Activated naive CD4-positive, alpha-beta T cell treated with anti-CD3 and anti-CD28 coated beads for 36 hours (primary cell): ENCODE measurements at regions not wholly inside any gene's neighbourhood (a gene's known extent, or its start where the extent isn't known, plus 50 kb on each side); places are given as distances from the start of the nearest gene placed in this dataset.

Source experiments
- CTCF ChIA-PET: fragments of 350-600 bp; sonication (Branson Sonifier 250); formaldehyde crosslinking; loops from one replicate; lab custom pipeline; 2021; ENCODE audit warnings: antibody characterized with exemption; lab: Charles Lee
- DNase-seq: peaks from one replicate; pipeline ENCODE4 v3.0.0-alpha.2; 2020
- H3K27ac Mint-ChIP-seq: one replicate; pipeline ENCODE4 v1.8.0; 2021; ENCODE audit warnings: mild to moderate bottlenecking, mixed read lengths
- H3K27me3 Mint-ChIP-seq: one replicate; pipeline ENCODE4 v1.8.0; 2021; ENCODE audit warnings: low read depth, mixed read lengths
- H3K36me3 Mint-ChIP-seq: one replicate; pipeline ENCODE4 v1.8.0; 2021; ENCODE audit warnings: low read depth, mixed read lengths
- H3K4me1 Mint-ChIP-seq: one replicate; pipeline ENCODE4 v1.8.0; 2021; ENCODE audit warnings: low read depth, mixed read lengths
- H3K4me3 Mint-ChIP-seq: one replicate; pipeline ENCODE4 v1.8.0; 2021; ENCODE audit warnings: mild to moderate bottlenecking, moderate library complexity, mixed read lengths
- H3K9me3 Mint-ChIP-seq: one replicate; pipeline ENCODE4 v1.8.0; 2021; ENCODE audit warnings: mixed read lengths
- intact Hi-C: fragments of 100-400 bp; cut with micrococcal nuclease; formaldehyde crosslinking; loops from one replicate; pipeline ENCODE4 v1.15.1; 2023

- CTCF ChIA-PET = no interaction called here
- Mint-ChIP-seq H3K4me3 (no peak overlapping the region), H3K4me1 (no peaks in the 10 kb centered on the region), H3K27me3 (no peaks in the 10 kb centered on the region), H3K27ac (no peak overlapping the region), H3K36me3 (no peaks in the 10 kb centered on the region), H3K9me3 (no peaks in the 10 kb centered on the region)
- no peak for DNase-seq
- intact Hi-C loops = no loop called here
Measured at GRCh38 chr20:56875803-56876202, 246.7 kb downstream of the TFAP2C start.

- DNase-seq = no peak
- no peaks in the 10 kb centered on the region for H3K36me3 Mint-ChIP-seq
- H3K4me3 Mint-ChIP-seq = no peak overlapping the region
- no peaks in the 10 kb centered on the region for H3K27me3 Mint-ChIP-seq
- no peak overlapping the region for H3K27ac Mint-ChIP-seq
- CTCF ChIA-PET = no interaction called here
- intact Hi-C loops = no loop called here
- H3K4me1 Mint-ChIP-seq = no peaks in the 10 kb centered on the region
- H3K9me3 Mint-ChIP-seq = no peaks in the 10 kb centered on the region
Measured at GRCh38 chr20:56885521-56885920, 256.4 kb downstream of the TFAP2C start.

GRCh38 chr20:56890011-56890410 lies 260.9 kb downstream of the TFAP2C start:
- CTCF ChIA-PET = interaction anchor here (1.0 kb wide), 1 partner anchor 161 kb away, joined by 3 read pairs; no protein-coding TSS in a partner anchor
- H3K36me3 Mint-ChIP-seq = no peaks in the 10 kb centered on the region
- no peak for DNase-seq
- intact Hi-C loops = no loop called here
- no peaks in the 10 kb centered on the region for H3K27me3 Mint-ChIP-seq
- H3K4me1 Mint-ChIP-seq = peaks cover 8% of the 10 kb centered on the region
- H3K4me3 Mint-ChIP-seq = no peak overlapping the region
- H3K27ac Mint-ChIP-seq = no peak overlapping the region
- H3K9me3 Mint-ChIP-seq = peaks cover 1% of the 10 kb centered on the region

- H3K4me3 Mint-ChIP-seq = no peak overlapping the region
- peaks cover 8% of the 10 kb centered on the region for H3K4me1 Mint-ChIP-seq
- intact Hi-C loops = no loop called here
- H3K27me3 Mint-ChIP-seq = no peaks in the 10 kb centered on the region
- peaks cover 1% of the 10 kb centered on the region for H3K9me3 Mint-ChIP-seq
- CTCF ChIA-PET = no interaction called here
- no peaks in the 10 kb centered on the region for H3K36me3 Mint-ChIP-seq
- peak; percentile 67 for DNase-seq
- no peak overlapping the region for H3K27ac Mint-ChIP-seq
Measured at GRCh38 chr20:56893226-56893917, 264.3 kb downstream of the TFAP2C start.

- Mint-ChIP-seq H3K4me1 (peaks cover 8% of the 10 kb centered on the region), H3K9me3 (peaks cover 8% of the 10 kb centered on the region), H3K4me3 (no peak overlapping the region), H3K27me3 (peaks cover 4% of the 10 kb centered on the region), H3K36me3 (no peaks in the 10 kb centered on the region), H3K27ac (no peak overlapping the region)
- no peak for DNase-seq
- intact Hi-C loops = no loop called here
- CTCF ChIA-PET = no interaction called here
Measured at GRCh38 chr20:56896447-56896846, 267.3 kb downstream of the TFAP2C start.

- Mint-ChIP-seq H3K27ac (no peak overlapping the region), H3K9me3 (peaks cover 8% of the 10 kb centered on the region), H3K4me3 (no peak overlapping the region), H3K27me3 (peaks cover 4% of the 10 kb centered on the region), H3K36me3 (no peaks in the 10 kb centered on the region), H3K4me1 (peaks cover 8% of the 10 kb centered on the region)
- DNase-seq = no peak
- CTCF ChIA-PET = no interaction called here
- intact Hi-C loops = no loop called here
Measured at GRCh38 chr20:56897318-56897957, 268.3 kb downstream of the TFAP2C start.

- Mint-ChIP-seq H3K4me3 (no peak overlapping the region), H3K9me3 (peaks cover 7% of the 10 kb centered on the region), H3K27ac (no peak overlapping the region), H3K4me1 (peaks cover 8% of the 10 kb centered on the region), H3K27me3 (peaks cover 4% of the 10 kb centered on the region), H3K36me3 (no peaks in the 10 kb centered on the region)
- intact Hi-C loops = no loop called here
- CTCF ChIA-PET = interaction anchor here (0.7 kb wide), 1 partner anchor 583 kb away, joined by 3 read pairs; no protein-coding TSS in a partner anchor
- no peak for DNase-seq
Measured at GRCh38 chr20:56897958-56898349, 268.8 kb downstream of the TFAP2C start.

- intact Hi-C loops = no loop called here
- H3K36me3 Mint-ChIP-seq = no peaks in the 10 kb centered on the region
- no peak for DNase-seq
- peaks cover 2% of the 10 kb centered on the region for H3K4me1 Mint-ChIP-seq
- H3K9me3 Mint-ChIP-seq = peaks cover 7% of the 10 kb centered on the region
- H3K27me3 Mint-ChIP-seq = peaks cover 4% of the 10 kb centered on the region
- no peak overlapping the region for H3K27ac Mint-ChIP-seq
- no peak overlapping the region for H3K4me3 Mint-ChIP-seq
- CTCF ChIA-PET = no interaction called here
Measured at GRCh38 chr20:56899506-56899905, 270.4 kb downstream of the TFAP2C start.

GRCh38 chr20:56900252-56900651 lies 271.1 kb downstream of the TFAP2C start:
- CTCF ChIA-PET = no interaction called here
- Mint-ChIP-seq H3K4me1 (no peaks in the 10 kb centered on the region), H3K4me3 (no peak overlapping the region), H3K27me3 (peaks cover 4% of the 10 kb centered on the region), H3K27ac (no peak overlapping the region), H3K36me3 (no peaks in the 10 kb centered on the region), H3K9me3 (peaks cover 7% of the 10 kb centered on the region)
- no peak for DNase-seq
- intact Hi-C loops = no loop called here

GRCh38 chr20:56903421-56903820 lies 274.3 kb downstream of the TFAP2C start:
- DNase-seq = no peak
- no peak overlapping the region for H3K4me3 Mint-ChIP-seq
- peaks cover 4% of the 10 kb centered on the region for H3K27me3 Mint-ChIP-seq
- no peaks in the 10 kb centered on the region for H3K4me1 Mint-ChIP-seq
- peaks cover 7% of the 10 kb centered on the region for H3K9me3 Mint-ChIP-seq
- H3K36me3 Mint-ChIP-seq = no peaks in the 10 kb centered on the region
- intact Hi-C loops = no loop called here
- CTCF ChIA-PET = no interaction called here
- H3K27ac Mint-ChIP-seq = no peak overlapping the region

GRCh38 chr20:56903858-56904257 lies 274.8 kb downstream of the TFAP2C start:
- DNase-seq = no peak
- H3K4me1 Mint-ChIP-seq = no peaks in the 10 kb centered on the region
- CTCF ChIA-PET = no interaction called here
- H3K27me3 Mint-ChIP-seq = peaks cover 4% of the 10 kb centered on the region
- no peaks in the 10 kb centered on the region for H3K36me3 Mint-ChIP-seq
- peaks cover 7% of the 10 kb centered on the region for H3K9me3 Mint-ChIP-seq
- no peak overlapping the region for H3K27ac Mint-ChIP-seq
- H3K4me3 Mint-ChIP-seq = no peak overlapping the region
- intact Hi-C loops = no loop called here

GRCh38 chr20:56909918-56910714 lies 281.0 kb downstream of the TFAP2C start:
- CTCF ChIA-PET = no interaction called here
- no peak for DNase-seq
- Mint-ChIP-seq H3K4me1 (no peaks in the 10 kb centered on the region), H3K9me3 (no peaks in the 10 kb centered on the region), H3K4me3 (no peak overlapping the region), H3K27ac (no peak overlapping the region), H3K36me3 (no peaks in the 10 kb centered on the region), H3K27me3 (peaks cover 3% of the 10 kb centered on the region)
- intact Hi-C loops = no loop called here
